Posterior vena cava (tissue), 2 donors: ENCODE measurements at regions not wholly inside any gene's neighbourhood (a gene's known extent, or its start where the extent isn't known, plus 50 kb on each side); places are given as distances from the start of the nearest gene placed in this dataset.

Source experiments
- DNase-seq: peaks from one replicate; pipeline ENCODE4 v3.0.0-alpha.2; 2020; ENCODE audit warnings: low spot score
- intact Hi-C, 2 donors: fragments of 100-400 bp; cut with DNase I; formaldehyde crosslinking; loops; one replicate each; pipeline versions ENCODE4 v1.14.1 to v1.14.2; 2022 to 2023
- donor health status: DM: yes; HTN: yes; CAD: no.
- donor health status: DM: yes; HTN: yes; CAD: no.

- no peak for DNase-seq
- intact Hi-C loops = no loop called here
These were observed 446.1 kb upstream of the MARCKS start for GRCh38 chr6:113411011-113411410.

- intact Hi-C loops = no loop called here
- DNase-seq = no peak
These were observed 444.4 kb upstream of the MARCKS start for GRCh38 chr6:113412589-113413357.

DNA sequence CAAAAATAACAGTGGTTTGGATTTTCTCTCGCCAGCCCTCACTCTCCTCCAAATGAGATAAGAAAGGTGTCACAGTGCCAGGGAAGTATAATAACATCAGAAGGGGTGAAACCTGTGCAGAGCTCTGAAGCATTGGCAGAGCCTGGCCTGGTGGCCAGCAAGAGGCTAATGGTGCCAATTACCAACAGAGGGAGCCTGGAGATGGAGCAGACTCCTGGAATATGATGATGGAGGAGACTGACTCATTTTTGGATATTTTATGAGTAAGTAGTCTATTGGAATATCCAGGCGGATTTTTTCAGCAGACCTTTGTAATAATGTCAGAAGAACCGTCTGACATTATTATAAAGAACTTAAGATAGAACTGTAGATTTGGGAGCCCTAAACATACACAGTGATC, 442.6 kb upstream of the MARCKS start:
- DNase-seq = peak; percentile 80
- intact Hi-C loops = no loop called here

GRCh38 chr6:113416170-113416569, 441.0 kb upstream of the MARCKS start:
- no peak for DNase-seq
- intact Hi-C loops = no loop called here

DNA sequence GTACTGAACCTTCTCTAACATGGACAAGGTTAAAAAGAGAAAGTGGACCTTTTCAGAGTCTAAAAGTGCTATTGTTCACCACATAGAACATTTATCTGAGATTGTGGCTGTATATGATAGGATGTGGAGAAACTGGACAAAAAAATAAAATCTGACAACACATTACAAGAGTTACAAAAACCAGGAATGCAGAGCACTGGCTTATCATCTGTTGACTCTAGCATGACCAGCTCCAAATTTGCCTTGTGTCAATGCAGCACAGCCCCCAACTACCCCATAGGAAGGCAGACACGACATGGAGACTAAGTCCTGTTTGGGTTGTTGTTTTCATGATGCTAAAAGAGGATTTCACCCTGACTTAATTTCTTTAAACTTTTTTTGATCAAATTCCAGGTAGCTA, 436.9 kb upstream of the MARCKS start:
- intact Hi-C loops = no loop called here
- no peak for DNase-seq

DNA sequence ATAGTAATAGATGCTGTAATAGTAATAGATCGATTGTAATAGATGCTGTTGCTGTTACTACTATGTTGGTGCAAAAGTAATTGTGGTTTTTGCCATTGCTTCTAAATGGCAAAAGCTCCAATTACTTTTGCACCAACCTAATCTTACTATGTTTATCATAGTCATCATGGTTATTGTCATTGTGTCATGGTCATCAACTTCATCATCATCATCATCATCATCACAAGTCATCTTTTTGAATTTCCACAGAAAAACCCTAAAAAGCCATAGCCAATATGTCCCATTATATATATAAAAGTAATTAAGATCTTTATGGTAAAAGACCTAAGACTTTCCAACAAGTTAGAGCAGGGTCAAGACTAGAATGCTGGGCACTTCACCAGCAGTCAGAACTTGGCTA, 435.1 kb upstream of the MARCKS start:
- no peak for DNase-seq
- intact Hi-C loops = no loop called here

DNA sequence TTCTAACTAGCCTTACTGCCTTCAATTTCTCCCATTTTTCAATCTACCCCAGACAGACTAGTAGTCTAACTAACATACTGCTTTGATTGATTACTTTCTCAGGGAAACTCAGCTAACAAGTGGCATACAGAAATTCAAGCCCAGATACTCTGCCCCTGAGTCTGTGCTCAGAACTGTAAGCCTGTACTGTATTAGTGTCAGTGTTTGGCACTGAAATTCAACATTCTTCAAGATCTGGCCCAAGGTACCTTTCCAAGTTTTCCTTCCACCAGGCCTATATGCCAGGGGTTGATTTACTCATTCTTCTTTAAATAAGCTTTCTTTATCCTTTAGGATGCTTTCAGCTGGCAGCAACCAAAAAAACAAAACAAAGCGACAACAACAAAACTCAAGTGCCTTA, 433.2 kb upstream of the MARCKS start:
- intact Hi-C loops = no loop called here
- no peak for DNase-seq

- intact Hi-C loops = no loop called here
- DNase-seq = no peak
These were observed 431.0 kb upstream of the MARCKS start for GRCh38 chr6:113425977-113426660.

- no peak for DNase-seq
- intact Hi-C loops = no loop called here
These were observed 429.5 kb upstream of the MARCKS start for GRCh38 chr6:113427617-113428016.

GRCh38 chr6:113428702-113429101, 428.4 kb upstream of the MARCKS start:
- no peak for DNase-seq
- intact Hi-C loops = no loop called here

DNA sequence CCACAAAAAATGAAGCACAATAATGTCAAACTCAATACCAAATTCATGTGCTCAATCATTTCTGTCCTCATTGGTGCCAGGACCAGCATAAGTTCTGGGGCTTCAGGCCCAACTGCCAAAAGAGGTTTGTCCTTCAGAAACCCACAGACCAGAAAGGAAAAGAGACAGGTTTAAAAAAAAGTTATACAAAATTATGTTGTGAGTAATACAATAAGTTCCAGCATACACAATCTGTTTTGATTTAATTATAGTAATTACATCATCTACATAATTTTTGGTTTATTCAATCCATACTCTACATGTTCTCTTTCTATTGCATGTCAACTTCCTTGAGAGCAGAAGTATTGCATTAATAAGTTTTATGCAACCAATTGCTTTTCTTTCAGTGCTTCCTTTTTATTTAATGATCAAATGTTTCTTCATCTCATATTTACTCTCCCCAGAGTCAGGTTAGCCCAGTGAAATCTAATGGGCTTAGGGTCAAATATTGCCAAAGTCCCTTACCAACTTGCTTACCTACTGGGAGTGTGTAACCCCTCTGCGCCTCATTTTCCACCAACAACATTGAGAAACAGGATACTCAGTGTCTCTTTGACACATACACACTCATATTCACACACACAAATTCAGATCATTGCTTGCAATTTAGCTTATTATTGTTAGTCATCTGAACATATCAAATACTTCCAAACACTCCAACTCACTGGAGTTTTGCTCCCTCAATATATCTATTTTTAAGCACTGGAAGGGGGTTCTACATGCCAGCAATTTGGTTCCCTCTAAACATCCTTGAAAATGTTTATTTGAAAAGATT, 424.4 kb upstream of the MARCKS start:
- no peak for DNase-seq
- intact Hi-C loops = no loop called here

DNA sequence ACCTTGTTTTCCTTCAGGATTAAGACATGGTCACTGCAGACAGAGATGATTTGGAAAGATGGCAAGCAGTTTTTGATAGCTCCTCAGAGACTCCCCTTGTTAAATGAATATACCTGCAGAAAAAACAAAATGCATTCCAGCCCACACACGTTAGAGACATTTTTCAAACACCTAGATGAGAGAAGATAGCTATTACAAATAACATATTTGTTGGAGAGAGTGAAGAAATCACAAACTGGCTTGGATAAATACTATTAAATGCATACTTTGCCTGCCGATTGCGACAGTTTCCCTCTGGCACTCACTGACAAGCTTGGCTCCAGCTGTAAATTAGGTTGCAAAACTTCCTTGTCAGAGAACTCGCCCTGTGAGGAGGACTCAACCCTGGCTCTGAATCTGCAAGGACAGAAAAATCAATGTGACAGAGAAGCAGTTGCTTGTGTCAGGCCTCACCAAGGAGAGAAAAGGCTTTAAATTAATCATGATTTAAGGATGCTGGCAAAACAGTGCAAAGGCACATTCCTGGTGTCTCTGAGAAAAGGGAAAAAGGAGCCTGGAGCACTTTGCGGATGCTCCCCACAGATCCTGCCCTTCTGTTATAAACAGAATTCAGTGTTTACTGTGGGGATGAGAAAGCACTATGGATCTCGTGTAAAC, 423.7 kb upstream of the MARCKS start:
- intact Hi-C loops = no loop called here
- DNase-seq = peak; percentile 83

DNA sequence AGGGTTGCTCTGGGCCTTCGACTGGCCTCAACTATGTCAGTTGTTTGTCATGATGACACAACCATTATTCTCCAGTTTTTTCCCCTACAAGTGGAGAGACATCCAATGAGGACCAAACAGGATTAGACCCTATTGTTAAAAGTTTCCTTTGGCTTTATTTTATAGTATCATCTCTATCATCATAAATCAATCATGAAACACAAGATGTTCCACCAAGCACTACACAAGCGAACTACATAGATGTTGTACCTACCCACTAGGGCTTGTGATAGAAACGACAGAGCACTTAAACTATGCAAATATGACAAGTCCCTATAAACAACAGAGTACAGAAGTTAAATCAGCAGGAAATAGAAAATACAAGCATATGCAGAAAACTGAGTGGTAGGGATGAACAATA, 422.5 kb upstream of the MARCKS start:
- intact Hi-C loops = no loop called here
- DNase-seq = no peak

GRCh38 chr6:113437566-113437965, 419.6 kb upstream of the MARCKS start:
- intact Hi-C loops = no loop called here
- no peak for DNase-seq

DNA sequence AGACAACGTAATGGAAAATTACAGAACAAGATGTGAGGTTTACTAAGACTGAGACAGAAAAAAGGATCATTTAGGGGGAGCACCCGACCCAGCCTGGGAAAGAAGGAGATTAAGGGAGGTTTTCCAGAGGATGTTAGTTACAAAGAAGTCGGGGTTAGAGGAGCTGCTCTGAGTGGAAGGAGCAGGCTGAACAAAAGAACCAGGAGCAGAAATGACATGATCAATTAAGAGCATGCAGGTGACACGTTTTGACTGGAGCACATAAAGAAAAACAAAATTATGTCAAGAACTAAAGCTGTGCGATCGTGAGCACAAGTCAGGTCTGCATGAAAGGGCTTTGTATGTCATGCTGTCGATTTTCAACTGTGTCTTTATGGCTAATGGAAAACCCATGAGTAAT, 417.3 kb upstream of the MARCKS start:
- intact Hi-C loops = no loop called here
- no peak for DNase-seq

- DNase-seq = no peak
- intact Hi-C loops = no loop called here
These were observed 415.1 kb upstream of the MARCKS start for GRCh38 chr6:113442040-113442439.

- DNase-seq = no peak
- intact Hi-C loops = no loop called here
These were observed 411.9 kb upstream of the MARCKS start for GRCh38 chr6:113445201-113445600.

- DNase-seq = no peak
- intact Hi-C loops = no loop called here
These were observed 409.9 kb upstream of the MARCKS start for GRCh38 chr6:113447088-113447831.

DNA sequence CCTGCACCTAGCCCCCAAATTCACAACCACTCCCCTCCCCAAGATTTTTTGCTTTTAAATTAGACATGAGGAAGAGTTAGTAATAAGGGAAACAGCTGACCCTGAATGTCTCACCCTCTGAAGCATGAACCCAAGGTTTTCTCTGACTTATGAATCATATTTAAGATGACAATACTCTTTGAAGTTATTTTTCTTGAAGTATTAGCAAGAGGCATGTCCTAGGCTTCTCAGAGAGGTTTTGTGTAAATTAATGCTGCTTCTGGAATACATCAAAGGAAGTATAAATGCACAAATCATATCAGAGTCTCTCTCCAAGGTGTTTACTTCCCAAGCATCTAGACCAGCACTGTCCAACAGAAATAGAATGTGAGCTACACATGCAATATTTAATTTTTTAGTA, 408.1 kb upstream of the MARCKS start:
- intact Hi-C loops = no loop called here
- no peak for DNase-seq
